HG03025 (cell line): ENCODE measurements at regions not wholly inside any gene's neighbourhood (a gene's known extent, or its start where the extent isn't known, plus 50 kb on each side); places are given as distances from the start of the nearest gene placed in this dataset.
"Not testable (repeated sequence)": the region's sequence is repeated elsewhere in the genome, so short reads cannot be mapped to it uniquely, and the experiment has no call there.

Source experiments
- ATAC-seq: cut with Tn5 transposase; IDR thresholded peaks from one replicate; pipeline ENCODE4 v1.9.1; 2021; ENCODE audit warnings: mild to moderate bottlenecking, moderate library complexity; ENCODE audit not compliant: unreplicated experiment, low FRiP score

GRCh38 chr12:16769129-16769528 lies 163.2 kb upstream of the LMO3 start:
- not testable (repeated sequence) for ATAC-seq

- no peak for ATAC-seq
Measured at GRCh38 chr12:16766736-16767135, 160.8 kb upstream of the LMO3 start.

- ATAC-seq, result no peak
Measured at GRCh38 chr12:16763901-16764300, 157.9 kb upstream of the LMO3 start.

- ATAC-seq, result no peak
Measured at GRCh38 chr12:16756833-16757555, 151.0 kb upstream of the LMO3 start.

DNA sequence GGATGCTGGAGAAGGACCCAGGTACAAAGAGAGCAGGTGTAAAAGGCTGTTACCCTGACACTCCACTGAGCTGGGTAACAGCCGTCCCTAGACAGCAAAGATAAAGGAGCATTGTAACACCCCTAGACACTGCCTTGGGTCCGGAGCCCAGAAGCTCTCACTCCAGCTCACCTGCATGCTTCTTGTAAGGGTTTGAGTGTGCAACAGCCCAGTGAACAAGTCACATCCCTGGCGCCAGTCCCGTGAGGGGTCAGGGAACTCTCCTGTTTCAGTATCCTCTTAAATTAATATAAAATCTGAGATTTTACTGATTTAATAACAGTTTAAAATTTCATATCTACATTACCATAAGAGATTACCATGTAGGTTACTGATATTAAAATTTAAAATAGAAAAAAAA lies 124.8 kb upstream of the LMO3 start:
- no peak for ATAC-seq

DNA sequence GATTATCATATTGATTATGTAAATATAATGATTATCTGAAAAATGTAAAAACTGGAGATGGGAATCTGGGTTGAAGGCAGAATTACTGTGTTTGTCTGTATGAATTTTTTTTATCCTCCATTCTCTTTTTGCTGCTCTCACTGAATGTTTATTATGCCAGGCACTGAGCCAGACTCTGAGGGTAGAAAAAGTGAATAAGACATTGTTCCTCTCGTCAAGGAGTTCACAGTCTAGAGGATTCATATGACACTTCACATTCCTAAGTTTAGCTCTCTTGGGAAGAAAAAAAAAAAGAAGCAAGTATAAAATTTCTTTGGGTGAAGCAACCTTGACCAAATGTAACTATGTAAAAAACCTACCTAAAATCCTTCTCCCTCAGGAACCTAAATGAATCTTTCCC lies 120.9 kb upstream of the LMO3 start:
- no peak for ATAC-seq

- no peak for ATAC-seq
Measured at GRCh38 chr12:16719713-16720416, 113.9 kb upstream of the LMO3 start.

GRCh38 chr12:16716928-16717327 lies 111.0 kb upstream of the LMO3 start:
- no peak for ATAC-seq

DNA sequence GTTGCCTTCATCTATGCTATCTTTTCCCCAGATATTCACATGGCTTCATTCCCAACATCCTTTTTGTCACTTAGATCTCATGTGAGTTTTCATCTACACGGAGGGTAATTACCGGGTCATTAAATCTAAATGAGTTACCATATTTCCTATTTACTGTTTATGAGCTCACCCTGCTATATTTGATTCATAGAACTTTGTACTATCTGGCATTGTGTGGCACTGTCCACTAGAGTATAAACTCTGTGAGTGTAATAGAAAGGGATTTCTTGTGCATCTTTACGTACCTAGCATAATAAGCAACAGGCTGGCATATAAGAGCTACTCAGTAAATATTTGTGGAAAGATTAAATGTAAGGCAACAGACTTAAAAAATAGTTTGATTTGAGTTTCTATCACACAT lies 86.1 kb upstream of the LMO3 start:
- no peak for ATAC-seq

GRCh38 chr12:16691624-16692023 lies 85.7 kb upstream of the LMO3 start:
- no peak for ATAC-seq

- ATAC-seq, result no peak
Measured at GRCh38 chr12:16688200-16688599, 82.2 kb upstream of the LMO3 start.

GRCh38 chr12:16685107-16685506 lies 79.1 kb upstream of the LMO3 start:
- no peak for ATAC-seq

DNA sequence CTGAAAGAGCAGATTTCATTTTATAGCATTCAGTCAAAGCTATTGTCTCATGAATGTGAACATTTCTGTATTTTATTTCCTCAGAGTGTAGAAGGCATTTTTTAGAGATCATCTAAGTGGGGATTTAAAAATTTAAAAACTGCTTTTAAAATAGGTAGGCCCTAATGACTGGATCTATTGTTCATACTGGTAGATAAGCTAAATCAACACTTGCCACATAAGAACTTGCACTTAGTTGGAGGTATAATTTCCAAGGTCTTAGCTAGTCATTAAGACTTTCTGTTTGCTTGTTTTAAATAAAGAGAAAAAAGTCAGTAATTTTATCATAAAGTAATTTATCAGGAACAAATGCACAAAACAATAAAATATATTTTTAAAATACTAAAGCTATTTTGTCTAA lies 75.2 kb upstream of the LMO3 start:
- no peak for ATAC-seq

DNA sequence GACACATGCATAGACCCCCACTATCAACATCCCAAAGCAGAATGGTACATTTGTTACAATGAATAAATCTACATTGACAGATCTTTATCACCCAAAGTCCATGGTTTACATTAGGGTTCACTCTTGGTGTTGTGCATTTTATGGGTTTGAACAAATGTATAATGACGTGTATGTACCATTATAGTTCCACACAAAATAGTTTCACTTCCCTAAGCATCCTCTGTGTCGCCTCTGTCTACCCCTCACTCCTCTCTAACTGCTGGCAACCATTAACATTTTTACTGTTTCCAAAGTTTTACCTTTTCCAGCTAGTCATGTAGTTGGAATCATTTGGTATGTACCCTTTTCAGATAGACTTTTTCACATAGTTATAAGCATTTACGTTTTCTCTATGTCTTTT lies 69.5 kb upstream of the LMO3 start:
- no peak for ATAC-seq

DNA sequence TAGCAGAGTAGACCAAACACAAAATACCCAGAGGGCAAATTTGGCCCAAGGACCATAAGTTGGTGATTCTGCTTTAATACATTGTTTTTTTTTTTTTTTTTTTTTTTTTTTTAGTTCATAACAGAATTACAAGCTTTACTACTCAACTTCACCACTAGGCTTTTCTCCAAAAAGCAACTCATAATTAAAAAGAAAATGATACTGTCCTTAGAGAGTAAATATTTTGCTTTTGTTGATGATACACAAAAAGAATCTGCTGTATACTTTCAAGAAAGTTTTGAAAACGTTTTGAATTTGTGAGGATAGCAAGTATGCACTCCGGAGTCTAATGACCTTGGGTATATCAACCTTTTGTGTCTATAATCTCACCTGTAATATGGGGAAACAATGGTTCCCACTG lies 68.9 kb upstream of the LMO3 start:
- ATAC-seq, result no peak

GRCh38 chr12:16670456-16671050 lies 64.6 kb upstream of the LMO3 start:
- ATAC-seq, result no peak

DNA sequence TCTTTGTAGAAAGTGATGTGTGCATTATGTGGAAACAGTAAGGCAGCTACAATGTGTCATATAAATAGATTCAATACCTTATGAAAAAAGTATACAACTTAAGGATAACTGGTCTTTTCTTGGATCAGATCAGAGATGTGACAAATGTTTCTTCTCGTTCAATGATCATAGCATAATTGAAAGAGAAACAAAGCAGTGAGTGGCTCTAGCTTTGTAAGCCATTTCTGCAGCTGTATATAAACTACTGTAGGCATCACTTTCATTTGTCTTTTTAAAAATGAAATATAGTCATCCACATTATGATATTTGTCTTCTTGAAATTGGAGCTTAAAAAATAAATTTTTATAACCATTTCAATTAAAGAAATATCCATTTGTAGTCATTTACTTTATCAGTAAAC lies 63.8 kb upstream of the LMO3 start:
- ATAC-seq, result no peak

GRCh38 chr12:16668198-16668597 lies 62.2 kb upstream of the LMO3 start:
- ATAC-seq, result no peak

- no peak for ATAC-seq
Measured at GRCh38 chr12:16658699-16659098, 52.7 kb upstream of the LMO3 start.
